ENCODE measurements at regions not wholly inside any gene's neighbourhood (a gene's known extent, or its start where the extent isn't known, plus 50 kb on each side); places are given as distances from the start of the nearest gene placed in this dataset.

- DNase-seq (ENCODE audit: low read depth): no peak
Measured at GRCh38 chr1:98422816-98423215, 238.7 kb upstream of the SNX7 start.

- no peak for DNase-seq (ENCODE audit: low read depth)
Measured at GRCh38 chr1:98421085-98421435, 240.5 kb upstream of the SNX7 start.

- no peak for DNase-seq (ENCODE audit: low read depth)
Measured at GRCh38 chr1:98420376-98421084, 241.0 kb upstream of the SNX7 start.

GRCh38 chr1:98417820-98418219, 243.7 kb upstream of the SNX7 start:
- DNase-seq (ENCODE audit: low read depth): no peak

- DNase-seq (ENCODE audit: low read depth): no peak
Measured at GRCh38 chr1:98410082-98410481, 251.4 kb upstream of the SNX7 start.

GRCh38 chr1:98406352-98407088, 255.0 kb upstream of the SNX7 start:
- no peak for DNase-seq (ENCODE audit: low read depth)

- DNase-seq (ENCODE audit: low read depth): no peak
Measured at GRCh38 chr1:98405581-98406074, 255.9 kb upstream of the SNX7 start.

GRCh38 chr1:98404866-98405265, 256.7 kb upstream of the SNX7 start:
- DNase-seq (ENCODE audit: low read depth): no peak

GRCh38 chr1:98403963-98404480, 257.5 kb upstream of the SNX7 start:
- no peak for DNase-seq (ENCODE audit: low read depth)

GRCh38 chr1:98402860-98403259, 258.7 kb upstream of the SNX7 start:
- DNase-seq (ENCODE audit: low read depth): no peak

- DNase-seq (ENCODE audit: low read depth): no peak
Measured at GRCh38 chr1:98400446-98400845, 261.1 kb upstream of the SNX7 start.

GRCh38 chr1:98399218-98399617, 262.3 kb upstream of the SNX7 start:
- no peak for DNase-seq (ENCODE audit: low read depth)

GRCh38 chr1:98398649-98399048, 262.9 kb upstream of the SNX7 start:
- DNase-seq (ENCODE audit: low read depth): no peak

- no peak for DNase-seq (ENCODE audit: low read depth)
Measured at GRCh38 chr1:98398092-98398491, 263.4 kb upstream of the SNX7 start.

GRCh38 chr1:98393719-98394118, 267.8 kb upstream of the SNX7 start:
- no peak for DNase-seq (ENCODE audit: low read depth)

- DNase-seq (ENCODE audit: low read depth): no peak
Measured at GRCh38 chr1:98391175-98391574, 270.3 kb upstream of the SNX7 start.

- DNase-seq (ENCODE audit: low read depth): no peak
Measured at GRCh38 chr1:98389809-98390208, 271.7 kb upstream of the SNX7 start.

GRCh38 chr1:98388441-98388840, 273.1 kb upstream of the SNX7 start:
- no peak for DNase-seq (ENCODE audit: low read depth)

GRCh38 chr1:98387701-98388100, 273.8 kb upstream of the SNX7 start:
- DNase-seq (ENCODE audit: low read depth): no peak

GRCh38 chr1:98386675-98387440, 274.7 kb upstream of the SNX7 start:
- DNase-seq (ENCODE audit: low read depth): no peak

- no peak for DNase-seq (ENCODE audit: low read depth)
Measured at GRCh38 chr1:98385652-98386051, 275.9 kb upstream of the SNX7 start.

- no peak for DNase-seq (ENCODE audit: low read depth)
Measured at GRCh38 chr1:98384461-98385141, 276.9 kb upstream of the SNX7 start.

Measured in activated T-cell treated with anti-CD3 and anti-CD28 coated beads for 24 hours (primary cell).